GM21526 (cell line): ENCODE measurements at regions not wholly inside any gene's neighbourhood (a gene's known extent, or its start where the extent isn't known, plus 50 kb on each side); places are given as distances from the start of the nearest gene placed in this dataset.

Source experiments
- ATAC-seq: cut with Tn5 transposase; IDR thresholded peaks from one replicate; pipeline ENCODE4 v1.9.1; 2021; ENCODE audit warnings: moderate library complexity; ENCODE audit not compliant: unreplicated experiment, low FRiP score

DNA sequence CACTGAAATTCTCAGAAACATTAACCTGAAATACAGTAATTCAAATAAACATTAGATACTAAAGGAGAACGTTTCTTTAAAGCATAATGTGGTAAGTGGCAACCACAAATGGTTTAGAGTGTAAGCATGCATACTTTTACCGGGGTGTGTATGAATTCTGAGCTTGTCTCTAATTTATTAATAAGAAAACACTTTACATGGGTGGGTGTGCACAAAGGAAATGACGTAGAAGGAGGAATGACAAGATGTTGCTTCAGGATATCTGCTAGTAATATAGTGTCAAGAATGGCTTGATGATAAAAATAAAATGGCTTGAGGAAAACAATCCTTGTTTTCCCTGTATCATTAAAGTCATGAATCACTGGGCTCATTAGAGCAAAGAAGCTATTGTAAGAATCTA is 92.5 kb downstream of the ARL4A start:
- no peak for ATAC-seq

DNA sequence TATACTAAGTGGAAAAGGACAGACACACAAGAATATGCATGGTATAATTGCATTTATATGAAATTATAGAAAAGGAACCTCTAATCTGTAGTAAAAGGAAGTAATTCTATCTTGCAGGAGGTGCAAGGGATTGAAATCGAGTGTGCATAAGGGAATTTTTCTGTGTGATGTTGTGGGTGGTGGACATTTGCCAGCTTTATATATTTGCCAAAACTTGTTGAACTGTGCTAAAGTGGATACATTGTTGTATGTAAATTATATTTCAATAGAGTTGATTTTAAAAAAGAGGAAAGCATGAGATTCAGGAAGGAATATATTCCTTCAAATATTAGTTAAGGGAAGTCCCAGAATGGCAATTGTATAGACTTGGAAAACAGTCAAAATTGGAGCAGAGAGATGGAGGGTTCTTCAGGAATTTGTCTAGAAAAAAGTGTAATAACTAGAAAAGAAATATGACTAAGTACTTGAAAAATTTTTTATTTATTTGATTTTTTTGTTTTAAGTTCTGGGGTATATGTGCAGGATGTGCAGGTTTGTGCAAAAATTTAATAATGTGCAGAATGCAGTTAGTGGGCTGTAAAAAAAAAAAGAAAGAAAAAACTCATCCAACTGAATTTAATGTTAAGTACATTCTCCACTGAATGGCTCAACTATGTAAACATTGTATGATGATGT is 96.1 kb downstream of the ARL4A start:
- no peak for ATAC-seq

DNA sequence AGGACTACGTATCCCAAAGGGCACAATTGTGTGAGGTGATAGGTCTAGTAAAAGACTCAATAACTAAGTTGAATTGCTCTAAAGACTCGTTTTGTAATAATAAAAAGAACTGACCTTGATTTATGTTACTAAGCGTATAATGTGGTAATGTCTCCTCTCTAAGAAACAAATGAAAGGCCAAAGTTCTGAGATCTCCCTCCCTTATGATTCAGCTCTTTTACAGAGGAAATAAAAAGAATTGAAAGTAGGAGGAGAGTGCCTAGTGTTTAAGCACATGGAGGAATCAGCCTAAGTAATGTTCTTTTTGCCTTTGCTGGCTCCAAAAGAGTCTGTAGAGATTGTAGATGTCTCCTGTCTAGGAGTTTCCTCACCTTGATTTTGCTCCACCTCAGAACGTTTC is 98.0 kb downstream of the ARL4A start:
- ATAC-seq, result no peak

DNA sequence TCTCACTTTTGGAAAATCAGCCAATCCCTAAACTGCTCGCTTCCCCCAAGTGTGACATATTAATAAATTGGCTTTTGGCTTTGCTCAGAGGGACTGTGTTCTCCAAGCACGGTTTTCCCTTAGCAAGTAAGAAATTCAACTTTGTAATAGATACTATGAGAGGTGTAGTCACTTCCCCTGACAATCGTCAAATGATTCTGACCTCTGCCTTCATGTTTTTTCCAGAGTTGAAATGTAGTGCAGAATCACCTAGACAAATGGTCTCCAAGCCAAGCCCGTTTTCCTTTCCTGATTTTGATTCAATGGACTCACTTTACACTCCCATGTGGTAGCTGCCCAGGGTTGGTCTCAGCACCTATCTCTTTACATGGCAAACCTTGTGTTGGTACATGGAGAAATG is 99.1 kb downstream of the ARL4A start:
- ATAC-seq, result no peak

DNA sequence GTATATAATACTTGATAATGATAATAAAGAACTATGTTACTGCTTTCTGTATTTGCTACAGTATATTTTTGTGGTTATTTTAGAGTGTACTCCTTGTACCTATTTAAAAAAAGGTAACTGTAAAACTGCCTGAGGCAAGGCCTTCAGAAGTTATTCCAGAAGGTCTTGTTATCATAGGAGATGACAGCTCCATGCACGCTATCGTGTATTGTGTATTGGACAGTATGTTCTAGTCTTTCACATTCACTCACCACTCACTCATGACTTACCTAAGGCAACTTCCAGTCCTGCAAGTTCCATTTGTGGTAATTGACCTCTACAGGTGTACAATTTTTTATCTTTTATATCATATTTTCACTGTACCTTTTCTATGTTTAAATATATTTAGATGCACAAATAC is 100.7 kb downstream of the ARL4A start:
- no peak for ATAC-seq

DNA sequence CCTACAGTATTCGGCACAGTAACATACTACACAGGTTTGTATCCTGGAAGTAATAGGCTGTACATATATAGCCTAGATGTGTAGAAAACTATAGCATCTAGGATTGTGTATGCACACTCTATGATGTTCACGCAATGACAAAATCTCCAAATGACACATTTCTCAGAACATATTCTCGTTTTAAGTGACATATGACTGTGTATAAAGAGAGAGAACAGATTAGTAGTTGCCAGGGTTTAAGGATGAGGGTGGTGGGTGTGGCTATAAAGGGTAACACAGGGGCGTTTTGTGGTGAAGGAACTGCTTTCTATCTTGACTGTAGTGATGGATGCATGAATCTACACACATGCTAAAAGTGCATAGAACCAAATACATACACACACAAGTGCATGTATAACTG is 101.2 kb downstream of the ARL4A start:
- no peak for ATAC-seq

DNA sequence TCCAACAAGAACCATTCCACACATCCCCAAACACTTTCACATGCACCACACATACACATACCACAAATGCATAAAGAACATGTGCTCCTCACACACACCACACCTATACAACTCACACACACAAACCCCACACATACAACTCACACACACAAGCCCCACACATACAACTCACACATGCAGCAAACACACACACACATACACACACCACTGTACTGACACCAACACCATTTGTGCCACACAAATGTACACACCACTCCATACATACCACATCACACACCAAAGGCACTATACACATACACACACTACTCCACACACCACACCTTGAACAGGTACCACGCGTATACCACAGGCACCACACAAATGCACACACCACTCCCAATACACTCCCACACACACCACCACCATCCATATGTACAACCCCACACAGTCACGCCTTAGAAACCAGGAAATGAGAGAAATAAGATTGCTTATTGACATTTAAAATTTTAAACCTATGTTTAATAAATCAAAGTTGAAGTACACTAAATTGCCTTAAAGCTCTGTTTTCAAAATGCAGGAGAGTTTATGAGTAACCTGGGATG is 107.4 kb downstream of the ARL4A start:
- ATAC-seq, result no peak

DNA sequence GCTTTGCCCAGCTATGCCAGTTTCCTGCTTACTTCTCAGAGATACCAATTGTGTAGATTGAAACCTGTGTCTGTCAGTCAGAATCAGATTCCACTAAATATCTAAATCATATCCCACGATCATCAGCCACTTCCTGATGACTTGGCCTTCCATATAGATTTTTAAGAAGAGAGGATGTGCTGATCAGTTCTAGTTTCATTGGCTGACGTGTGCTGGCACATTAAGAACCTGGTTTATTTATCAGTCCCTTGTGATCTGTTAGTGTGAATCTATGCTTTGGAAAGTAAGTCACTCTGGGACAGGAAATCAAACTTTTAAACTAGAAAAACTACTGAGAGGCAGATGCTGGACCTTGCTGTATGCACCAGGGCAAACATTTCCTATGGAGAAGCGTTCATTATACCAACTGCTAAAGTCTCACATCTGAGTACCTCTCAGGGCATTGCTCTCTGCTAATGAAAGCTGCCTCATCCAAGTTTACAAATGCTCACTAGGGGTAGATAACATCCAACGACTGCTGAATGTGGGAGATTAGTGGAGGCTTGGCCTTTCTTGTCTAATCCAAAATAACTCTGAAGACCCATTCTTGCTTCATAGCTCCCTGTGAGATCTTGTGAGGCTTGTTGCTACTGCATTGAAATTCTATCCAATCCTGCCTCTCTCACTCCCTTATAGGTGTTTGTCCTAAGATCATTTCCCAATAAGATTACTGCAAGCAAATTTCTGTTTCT is 109.1 kb downstream of the ARL4A start:
- no peak for ATAC-seq

DNA sequence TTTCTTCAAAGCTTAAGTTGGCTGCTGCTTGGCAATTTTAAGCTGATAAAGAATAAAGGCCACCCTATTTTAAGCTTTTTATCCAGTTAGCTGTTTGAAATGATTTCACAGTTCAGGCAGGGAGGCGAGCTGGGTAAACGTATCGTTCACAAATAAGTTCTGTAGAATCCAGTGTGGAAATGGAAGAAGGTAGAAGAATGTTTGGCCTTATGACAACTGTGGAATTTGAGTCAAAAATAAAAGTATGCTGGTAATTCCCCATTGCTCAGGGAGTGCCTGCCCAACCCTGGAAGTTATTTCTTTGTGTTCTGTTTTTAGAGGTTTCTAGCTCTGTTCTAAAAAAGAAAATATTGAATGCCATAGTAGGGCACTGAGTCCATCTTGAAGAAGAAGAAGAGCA is 113.1 kb downstream of the ARL4A start:
- no peak for ATAC-seq

DNA sequence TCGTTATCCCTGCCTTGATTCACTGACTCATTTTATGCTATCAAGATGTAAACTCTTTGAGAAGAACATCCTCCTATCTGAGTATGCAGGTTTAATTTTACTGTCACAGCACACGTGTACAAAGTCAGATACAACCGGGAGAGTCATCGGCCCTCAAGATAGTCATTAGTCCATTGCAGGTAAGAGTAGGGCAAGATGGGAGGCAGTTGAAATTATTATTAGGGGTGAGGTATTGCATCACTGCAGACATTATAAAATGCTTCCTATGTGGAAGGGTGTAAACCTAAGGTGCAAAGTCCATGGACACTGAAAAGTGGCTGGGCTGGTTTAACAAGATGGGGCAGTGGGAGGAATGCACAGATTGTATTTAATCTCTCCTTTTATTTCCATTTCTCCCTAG is 113.7 kb downstream of the ARL4A start:
- no peak for ATAC-seq

DNA sequence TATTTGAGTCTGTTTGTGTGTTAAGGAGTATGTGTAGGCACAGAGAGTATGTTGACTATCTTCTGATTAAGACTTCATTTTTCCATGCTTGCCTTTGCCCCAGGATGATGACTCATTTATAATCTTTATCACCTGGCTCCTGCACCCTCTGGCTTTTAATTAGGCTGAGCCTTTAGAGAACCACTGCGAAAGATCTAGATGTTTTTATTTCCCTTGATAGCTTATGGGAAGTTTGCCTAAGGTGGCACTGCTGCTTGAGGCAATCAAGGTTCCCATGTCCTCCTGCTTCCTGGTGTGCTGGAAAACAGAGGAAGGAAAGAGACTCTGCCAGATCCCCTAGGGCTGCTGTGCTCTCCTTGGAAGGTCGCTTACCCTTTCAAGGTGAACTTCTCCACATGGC is 114.6 kb downstream of the ARL4A start:
- ATAC-seq, result no peak

DNA sequence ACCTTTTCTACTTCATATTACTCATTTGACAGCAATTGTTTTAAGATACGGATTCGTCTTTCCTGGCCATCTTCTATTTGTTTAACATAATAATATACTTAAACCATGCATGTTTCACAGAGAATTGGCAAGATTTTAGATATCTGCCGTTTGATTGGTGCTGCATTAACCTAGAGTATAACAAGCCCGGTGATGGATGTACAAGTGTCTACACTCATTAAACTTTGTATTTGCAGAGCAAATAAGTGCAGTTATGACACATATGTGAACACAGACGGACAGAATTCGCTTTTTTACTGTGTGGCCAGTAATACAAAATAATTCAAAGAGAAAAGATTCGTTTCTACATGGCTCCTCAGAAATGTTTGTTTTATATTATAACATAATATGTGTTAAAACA is 116.1 kb downstream of the ARL4A start:
- no peak for ATAC-seq

DNA sequence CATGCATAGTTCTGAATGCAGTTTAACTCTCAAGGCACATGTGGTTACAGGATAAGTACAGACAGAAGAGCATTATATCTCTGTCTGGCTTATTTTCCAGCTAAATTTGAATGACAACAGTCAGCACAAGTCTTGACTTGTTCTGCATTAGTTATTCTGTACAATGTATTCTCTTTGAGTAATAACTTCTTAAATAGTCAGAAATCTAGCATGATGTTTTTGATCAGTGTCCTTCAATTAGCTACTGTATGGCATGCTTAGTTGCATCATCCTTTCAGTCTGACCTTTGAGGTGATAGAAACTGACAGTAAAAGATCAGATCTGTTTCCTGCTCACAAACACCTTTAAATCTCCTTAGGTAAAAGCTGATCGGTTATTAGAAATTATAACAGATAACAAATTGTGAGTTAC is 118.1 kb downstream of the ARL4A start:
- no peak for ATAC-seq

DNA sequence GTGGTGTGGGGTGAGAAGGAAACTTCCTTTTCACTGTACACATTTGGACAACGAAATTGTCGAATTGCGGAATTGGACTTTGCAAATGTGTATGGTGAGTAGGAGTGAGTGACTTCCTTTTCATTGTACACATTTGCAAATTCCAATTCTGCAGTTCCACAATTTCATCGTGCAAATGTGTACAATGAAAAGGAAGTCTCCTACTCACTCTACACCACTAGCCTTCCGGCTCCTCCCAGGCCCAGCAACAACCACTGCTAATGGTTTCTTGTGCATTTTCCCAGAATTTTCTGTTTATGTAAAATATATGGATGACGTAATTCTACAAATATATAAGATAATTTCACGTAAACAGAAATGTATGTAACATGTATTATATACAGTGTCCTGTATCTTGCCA is 118.5 kb downstream of the ARL4A start:
- ATAC-seq, result no peak

DNA sequence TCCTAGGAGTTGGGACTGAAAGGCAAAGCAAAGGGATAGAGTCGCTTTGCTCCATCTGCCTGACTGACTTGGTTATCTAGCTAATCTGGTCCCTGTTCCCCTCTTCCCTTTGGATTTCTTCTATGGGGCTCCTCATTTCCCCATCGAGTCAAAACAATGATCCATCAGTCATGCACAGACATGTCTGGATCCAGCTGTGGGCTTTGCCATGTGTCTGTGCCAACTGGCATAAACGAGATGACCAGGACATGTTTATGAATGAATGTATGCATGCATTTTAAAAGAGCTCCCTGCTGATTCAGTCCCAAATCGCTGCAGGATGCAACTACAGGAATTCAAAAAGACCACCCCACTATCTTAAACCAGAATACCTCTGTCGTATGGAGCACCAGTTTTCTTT is 122.0 kb downstream of the ARL4A start:
- ATAC-seq, result no peak

DNA sequence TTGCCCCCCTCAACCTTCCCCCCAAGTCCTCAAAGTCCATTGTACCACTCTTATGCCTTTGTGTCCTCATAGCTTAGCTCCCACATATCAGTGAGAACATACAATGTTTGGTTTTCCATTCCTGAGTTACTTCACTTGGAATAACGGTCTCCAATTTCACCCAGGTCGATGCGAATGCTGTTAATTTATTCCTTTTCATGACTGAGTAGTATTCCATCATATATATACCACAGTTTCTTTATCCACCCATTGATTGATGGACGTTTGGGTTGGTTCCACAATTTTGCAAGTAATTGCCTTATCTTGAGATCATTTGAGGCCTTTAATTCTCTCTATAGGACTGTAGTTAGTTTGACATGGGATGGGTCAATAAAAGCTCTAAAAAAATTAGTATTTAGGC is 124.7 kb downstream of the ARL4A start:
- no peak for ATAC-seq

DNA sequence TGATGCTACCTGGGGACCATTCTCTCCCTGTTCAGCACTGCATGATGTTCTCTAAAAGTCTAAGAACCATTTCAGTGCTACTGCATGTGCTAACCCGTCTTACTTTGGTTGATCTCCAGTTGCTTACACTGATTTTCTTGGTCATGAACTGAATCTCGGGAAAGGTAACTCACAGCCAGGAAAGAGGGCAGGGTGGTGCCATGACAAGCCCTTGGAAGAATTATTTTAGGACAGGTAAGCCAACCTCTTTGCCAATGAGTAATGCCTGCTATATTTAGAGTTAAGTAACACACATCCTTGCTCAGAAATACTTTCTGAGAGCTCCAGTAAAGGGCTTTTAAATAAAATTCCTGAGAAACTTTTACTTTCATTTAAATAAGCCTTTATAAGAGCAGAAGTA is 126.7 kb downstream of the ARL4A start:
- no peak for ATAC-seq

DNA sequence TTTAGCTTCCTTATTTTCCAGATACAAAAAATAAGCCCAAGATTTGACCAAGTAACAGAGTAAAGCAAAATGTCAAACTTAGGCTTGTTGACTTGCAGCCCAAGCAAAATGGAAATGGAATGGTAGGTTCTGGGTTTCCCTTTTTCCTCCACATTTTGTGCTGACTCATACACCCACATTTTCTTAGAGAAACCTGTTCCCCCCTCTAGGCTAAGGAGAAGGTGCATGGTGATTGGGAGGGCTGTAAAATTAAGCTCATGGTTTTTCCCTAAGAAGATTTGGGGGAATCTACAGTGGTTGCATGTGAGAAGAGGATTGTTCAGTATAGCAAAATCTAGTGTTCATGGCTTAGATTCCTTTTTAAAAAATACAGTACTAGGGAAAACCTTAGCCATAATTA is 127.4 kb downstream of the ARL4A start:
- ATAC-seq, result no peak

DNA sequence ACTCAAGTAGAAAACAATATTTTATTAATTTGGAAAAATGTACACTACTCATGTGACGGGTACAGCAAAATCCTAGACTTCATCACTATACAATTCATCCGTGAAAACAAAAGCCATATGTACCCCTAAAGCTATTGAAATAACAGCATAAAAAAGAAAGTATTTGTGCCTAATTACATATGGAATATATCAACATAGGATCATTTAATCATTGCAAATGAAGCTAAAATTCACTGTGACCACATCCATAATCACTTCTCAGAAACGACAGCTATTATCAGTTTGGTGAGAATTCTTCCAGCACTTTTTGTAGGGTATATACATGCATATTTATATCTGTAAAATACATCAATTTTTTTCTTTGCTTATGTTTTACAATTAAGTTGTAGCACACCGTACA is 128.0 kb downstream of the ARL4A start:
- no peak for ATAC-seq

DNA sequence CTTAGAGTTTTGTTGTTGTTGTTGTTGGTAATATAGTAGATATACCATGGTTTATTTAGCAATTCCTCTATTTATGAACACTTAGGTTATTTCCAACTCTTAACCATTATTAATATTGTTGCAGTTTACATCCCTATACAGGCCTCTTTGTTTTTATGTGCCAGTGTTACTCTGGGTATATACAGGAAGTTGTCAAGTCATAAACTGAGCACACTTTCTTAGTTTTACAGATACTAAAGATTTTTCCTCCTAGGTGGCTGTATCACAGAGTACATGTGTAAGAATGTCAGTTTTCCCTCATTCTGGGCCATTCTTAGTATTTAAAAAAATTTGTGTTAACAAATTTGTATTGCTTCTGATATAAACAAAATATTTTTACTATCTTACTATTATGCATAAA is 128.4 kb downstream of the ARL4A start:
- no peak for ATAC-seq

DNA sequence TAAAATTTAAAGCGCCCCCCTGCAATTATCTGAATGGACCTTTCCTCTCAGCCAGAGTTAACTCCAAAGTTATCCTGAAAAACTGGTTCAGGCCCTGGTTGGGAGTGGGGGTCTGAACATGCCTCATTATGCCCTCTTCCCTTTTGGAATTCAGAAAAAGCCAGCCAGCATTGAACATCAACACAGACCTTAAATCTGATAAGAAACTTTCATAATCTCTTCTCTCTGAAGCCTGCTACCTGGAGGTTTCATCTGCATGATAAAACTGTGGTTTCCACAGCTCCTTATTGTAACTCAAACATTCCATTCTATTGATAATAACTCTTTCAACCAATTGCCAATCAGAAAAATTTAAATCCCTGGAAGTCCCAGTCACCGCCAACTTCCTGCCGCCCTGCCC is 133.3 kb downstream of the ARL4A start:
- no peak for ATAC-seq

DNA sequence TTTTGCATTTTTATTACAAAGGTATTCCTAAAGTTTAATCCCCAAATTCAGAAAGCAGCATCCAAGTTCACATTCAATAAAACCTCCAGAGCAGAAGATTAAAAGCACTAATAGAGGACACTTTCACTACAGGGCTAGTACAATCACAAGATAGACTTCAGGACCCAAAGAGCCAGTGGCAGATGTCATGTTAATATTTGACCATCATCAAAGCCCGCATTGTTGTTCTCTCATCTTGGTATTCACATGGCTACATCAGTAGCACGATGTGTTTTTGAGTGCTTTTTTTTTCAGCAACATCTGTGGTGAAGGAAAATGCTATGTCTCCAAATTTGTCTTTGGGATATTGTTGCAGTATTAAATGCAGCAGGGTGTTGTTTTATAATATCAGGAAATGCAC is 134.3 kb downstream of the ARL4A start:
- no peak for ATAC-seq
